Astrocyte (in vitro differentiated cells and primary cell): ENCODE measurements at regions not wholly inside any gene's neighbourhood (a gene's known extent, or its start where the extent isn't known, plus 50 kb on each side); places are given as distances from the start of the nearest gene placed in this dataset.

ENCODE experiments used
- DNase-seq: peaks from one replicate; pipeline ENCODE4 v3.0.0-alpha.2; 2010; ENCODE audit warnings: low read depth
- FAIRE-seq: peaks from 2 replicates; lab custom pipeline; 2011; peaks lifted over from hg19 to GRCh38; lab: Jason Lieb, UNC
- H2AFZ ChIP-seq: 2 replicates; pipeline ENCODE4 v1.6.0; 2012; ENCODE audit warnings: low read depth, low read length, inconsistent platforms
- H3K27ac ChIP-seq: 2 replicates; pipeline ENCODE4 v1.5.1; 2011; ENCODE audit warnings: low read depth, low read length, inconsistent platforms
- H3K27me3 ChIP-seq: 2 replicates; pipeline ENCODE4 v1.6.0; 2011; ENCODE audit warnings: low read length, inconsistent platforms; ENCODE audit not compliant: insufficient read depth
- H3K36me3 ChIP-seq: 2 replicates; pipeline ENCODE4 v1.5.1; 2011; ENCODE audit warnings: low read length, inconsistent platforms; ENCODE audit not compliant: insufficient read depth
- H3K4me1 ChIP-seq: 2 replicates; pipeline ENCODE4 v1.5.1; 2011; ENCODE audit warnings: low read length, inconsistent platforms; ENCODE audit not compliant: insufficient read depth
- H3K4me2 ChIP-seq: 2 replicates; pipeline ENCODE4 v1.6.0; 2012; ENCODE audit warnings: low read length, inconsistent platforms
- H3K4me3 ChIP-seq: 2 replicates; pipeline ENCODE4 v1.5.1; 2011; ENCODE audit warnings: low read depth, mild to moderate bottlenecking, low read length, inconsistent platforms; ENCODE audit not compliant: insufficient read depth
- H3K79me2 ChIP-seq: 2 replicates; pipeline ENCODE4 v1.6.0; 2012; ENCODE audit warnings: mild to moderate bottlenecking, low read length, inconsistent platforms; ENCODE audit not compliant: insufficient read depth
- H3K9ac ChIP-seq: 2 replicates; pipeline ENCODE4 v1.6.0; 2012; ENCODE audit warnings: mild to moderate bottlenecking, low read length, inconsistent platforms
- H3K9me3 ChIP-seq: 2 replicates; pipeline ENCODE4 v1.5.1; 2012; ENCODE audit warnings: low read depth, mild to moderate bottlenecking, low read length, inconsistent platforms; ENCODE audit not compliant: insufficient read depth
- H4K20me1 ChIP-seq: 2 replicates; pipeline ENCODE4 v1.6.0; 2012; ENCODE audit warnings: low read length, inconsistent platforms; ENCODE audit not compliant: insufficient read depth
- H3K27ac Mint-ChIP-seq: one replicate; pipeline ENCODE4 v1.8.0; 2021; ENCODE audit warnings: mild to moderate bottlenecking, mixed read lengths; ENCODE audit not compliant: unreplicated experiment
- H3K27me3 Mint-ChIP-seq: one replicate; pipeline ENCODE4 v1.8.0; 2021; ENCODE audit warnings: low read depth, mixed read lengths; ENCODE audit not compliant: unreplicated experiment
- H3K36me3 Mint-ChIP-seq: one replicate; pipeline ENCODE4 v1.8.0; 2021; ENCODE audit warnings: low read depth, mixed read lengths; ENCODE audit not compliant: unreplicated experiment
- H3K4me1 Mint-ChIP-seq: one replicate; pipeline ENCODE4 v1.8.0; 2021; ENCODE audit warnings: low read depth, mixed read lengths; ENCODE audit not compliant: unreplicated experiment
- H3K4me3 Mint-ChIP-seq: one replicate; pipeline ENCODE4 v1.8.0; 2021; ENCODE audit warnings: mild to moderate bottlenecking, moderate library complexity, mixed read lengths; ENCODE audit not compliant: unreplicated experiment
- H3K9me3 Mint-ChIP-seq: one replicate; pipeline ENCODE4 v1.8.0; 2021; ENCODE audit warnings: mild to moderate bottlenecking, mixed read lengths; ENCODE audit not compliant: unreplicated experiment
- EZH2 ChIP-seq: IDR thresholded peaks from 2 replicates; pipeline ENCODE4 v1.6.1; 2012; ENCODE audit warnings: mild to moderate bottlenecking, low read length, inconsistent platforms; ENCODE audit not compliant: insufficient read depth
- TF ChIP-seq, protein P1 (sequence below): IDR thresholded peaks from 2 replicates; pipeline ENCODE4 v1.5.1; 2011; ENCODE audit warnings: low read depth, mild to moderate bottlenecking, inconsistent platforms, low read length, moderate library complexity; ENCODE audit not compliant: insufficient read depth

DNA sequence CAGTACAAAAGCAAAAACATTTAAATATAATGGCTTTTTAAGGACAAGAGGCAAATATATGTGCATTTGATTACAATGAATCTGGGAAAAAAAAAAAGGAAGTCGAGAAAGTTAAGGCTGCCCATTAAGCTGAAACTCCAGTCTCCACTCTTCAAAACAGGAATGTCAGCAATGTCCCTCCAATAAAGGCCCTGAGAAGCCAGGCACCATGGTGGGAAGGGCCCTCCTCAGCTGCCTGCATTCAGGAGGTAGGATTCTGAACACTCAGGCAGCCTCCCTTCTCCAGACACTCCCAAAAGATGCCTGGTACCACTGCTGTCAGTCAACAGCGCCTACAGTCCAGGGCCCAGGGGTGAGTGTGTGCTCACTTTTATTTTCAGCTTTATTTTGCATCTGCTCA is 121.3 kb upstream of the MGMT start:
- Mint-ChIP-seq H3K36me3 (no peaks in the 10 kb centered on the region), H3K4me3 (no peak overlapping the region), H3K9me3 (no peaks in the 10 kb centered on the region), H3K27ac (no peak overlapping the region), H3K27me3 (peaks cover 24% of the 10 kb centered on the region), H3K4me1 (no peaks in the 10 kb centered on the region)
- no peaks in the 10 kb centered on the region for H3K79me2 ChIP-seq
- H2AFZ ChIP-seq: no peak overlapping the region
- no peak overlapping the region for H3K4me2 ChIP-seq
- no peaks in the 10 kb centered on the region for H3K36me3 ChIP-seq
- TF ChIP-seq EZH2: no peak
- TF ChIP-seq, protein P1, sequence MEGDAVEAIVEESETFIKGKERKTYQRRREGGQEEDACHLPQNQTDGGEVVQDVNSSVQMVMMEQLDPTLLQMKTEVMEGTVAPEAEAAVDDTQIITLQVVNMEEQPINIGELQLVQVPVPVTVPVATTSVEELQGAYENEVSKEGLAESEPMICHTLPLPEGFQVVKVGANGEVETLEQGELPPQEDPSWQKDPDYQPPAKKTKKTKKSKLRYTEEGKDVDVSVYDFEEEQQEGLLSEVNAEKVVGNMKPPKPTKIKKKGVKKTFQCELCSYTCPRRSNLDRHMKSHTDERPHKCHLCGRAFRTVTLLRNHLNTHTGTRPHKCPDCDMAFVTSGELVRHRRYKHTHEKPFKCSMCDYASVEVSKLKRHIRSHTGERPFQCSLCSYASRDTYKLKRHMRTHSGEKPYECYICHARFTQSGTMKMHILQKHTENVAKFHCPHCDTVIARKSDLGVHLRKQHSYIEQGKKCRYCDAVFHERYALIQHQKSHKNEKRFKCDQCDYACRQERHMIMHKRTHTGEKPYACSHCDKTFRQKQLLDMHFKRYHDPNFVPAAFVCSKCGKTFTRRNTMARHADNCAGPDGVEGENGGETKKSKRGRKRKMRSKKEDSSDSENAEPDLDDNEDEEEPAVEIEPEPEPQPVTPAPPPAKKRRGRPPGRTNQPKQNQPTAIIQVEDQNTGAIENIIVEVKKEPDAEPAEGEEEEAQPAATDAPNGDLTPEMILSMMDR: no peak
- H3K9me3 ChIP-seq: peaks cover 6% of the 10 kb centered on the region
- no peaks in the 10 kb centered on the region for H3K27me3 ChIP-seq
- DNase-seq (no peak), FAIRE-seq (no peak)
- no peak overlapping the region for H3K4me3 ChIP-seq
- H3K27ac ChIP-seq: no peak overlapping the region
- no peak overlapping the region for H3K9ac ChIP-seq
- H4K20me1 ChIP-seq: no peaks in the 10 kb centered on the region
- H3K4me1 ChIP-seq: no peaks in the 10 kb centered on the region

DNA sequence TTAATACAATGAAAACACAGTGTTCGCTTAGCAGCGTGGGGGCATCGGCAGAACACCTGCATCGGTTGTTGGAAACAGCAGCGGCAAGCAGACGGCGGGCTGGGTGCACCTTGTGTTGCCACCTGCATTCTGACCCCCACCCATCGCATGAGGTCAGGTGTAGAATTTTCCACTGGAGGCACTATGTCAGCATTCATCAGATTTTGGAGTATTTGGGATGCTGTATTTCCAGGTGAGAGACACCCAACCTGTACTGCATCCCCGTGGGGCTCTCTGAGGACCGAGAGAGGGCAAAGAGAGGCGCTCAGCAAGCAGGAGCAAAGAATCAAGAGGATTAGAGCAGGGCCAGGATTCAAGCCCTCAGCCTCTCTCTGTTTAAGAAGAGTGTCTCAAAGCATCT is 116.4 kb upstream of the MGMT start:
- Histone ChIP-seq H3K36me3 (no peaks in the 10 kb centered on the region), H3K27me3 (no peaks in the 10 kb centered on the region), H3K4me3 (no peak overlapping the region), H3K4me2 (no peak overlapping the region), H3K4me1 (no peaks in the 10 kb centered on the region), H3K9me3 (peaks cover 3% of the 10 kb centered on the region), H3K27ac (no peak overlapping the region), H4K20me1 (no peaks in the 10 kb centered on the region), H3K9ac (no peak overlapping the region), H2AFZ (no peak overlapping the region), H3K79me2 (no peaks in the 10 kb centered on the region)
- Mint-ChIP-seq H3K4me1 (no peaks in the 10 kb centered on the region), H3K27ac (no peak overlapping the region), H3K36me3 (no peaks in the 10 kb centered on the region), H3K27me3 (peaks cover 16% of the 10 kb centered on the region), H3K9me3 (no peaks in the 10 kb centered on the region), H3K4me3 (no peak overlapping the region)
- FAIRE-seq (no peak), DNase-seq (no peak)
- no peak for TF ChIP-seq EZH2

DNA sequence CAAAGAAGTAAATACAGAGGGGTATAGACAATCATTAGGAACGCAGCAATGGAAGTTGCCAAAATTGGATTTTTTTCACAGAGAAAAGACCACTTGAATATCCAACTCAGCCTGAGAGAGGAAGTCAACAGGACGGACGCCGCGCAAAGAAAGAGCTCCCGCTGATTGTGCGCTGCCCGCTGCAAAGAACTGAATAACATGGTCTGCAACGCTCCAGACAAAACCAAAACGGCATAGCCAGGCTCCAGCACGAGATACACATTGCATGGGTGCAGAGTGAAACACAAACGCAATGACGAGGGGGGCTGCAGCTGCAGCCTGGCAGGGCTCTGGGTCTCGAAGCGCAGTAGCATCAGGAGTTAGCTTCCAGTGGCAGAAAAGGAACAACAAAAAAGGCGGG is 113.9 kb upstream of the MGMT start:
- no peaks in the 10 kb centered on the region for H3K79me2 ChIP-seq
- H3K4me1 ChIP-seq: no peaks in the 10 kb centered on the region
- H3K9ac ChIP-seq: no peak overlapping the region
- no peak for TF ChIP-seq EZH2
- TF ChIP-seq, protein P1: no peak
- no peak overlapping the region for H3K4me2 ChIP-seq
- H2AFZ ChIP-seq: no peak overlapping the region
- no peak overlapping the region for H3K4me3 ChIP-seq
- H3K4me3 Mint-ChIP-seq: no peak overlapping the region
- peaks cover 3% of the 10 kb centered on the region for H3K9me3 ChIP-seq
- no peaks in the 10 kb centered on the region for H3K4me1 Mint-ChIP-seq
- no peaks in the 10 kb centered on the region for H3K27me3 ChIP-seq
- no peak overlapping the region for H3K27ac ChIP-seq
- H3K9me3 Mint-ChIP-seq: peaks cover 3% of the 10 kb centered on the region
- no peaks in the 10 kb centered on the region for H4K20me1 ChIP-seq
- no peak overlapping the region for H3K27ac Mint-ChIP-seq
- H3K27me3 Mint-ChIP-seq: peaks cover 16% of the 10 kb centered on the region
- no peaks in the 10 kb centered on the region for H3K36me3 Mint-ChIP-seq
- FAIRE-seq: no peak
- DNase-seq: no peak
- no peaks in the 10 kb centered on the region for H3K36me3 ChIP-seq
